HEK293 (cell line): ENCODE measurements at regions not wholly inside any gene's neighbourhood (a gene's known extent, or its start where the extent isn't known, plus 50 kb on each side); places are given as distances from the start of the nearest gene placed in this dataset.

Source experiments
- CTCF ChIA-PET: fragments of 350-600 bp; formaldehyde crosslinking; extraction: SDS; loops from one replicate; lab custom pipeline; 2021; ENCODE audit warnings: antibody characterized with exemption; lab: Yijun Ruan, JAX
- POLR2A ChIA-PET: fragments of 300-600 bp; formaldehyde crosslinking; extraction: SDS; loops from one replicate; lab custom pipeline; 2020; ENCODE audit warnings: antibody characterized with exemption, inconsistent platforms; lab: Yijun Ruan, JAX
- H3K27ac ChIP-seq: fragments of 200-500 bp; sonication (Bioruptor generic); 2 replicates; pipeline ENCODE4 v1.5.1; 2014; ENCODE audit warnings: low read depth, low read length, control low read depth, inconsistent platforms; ENCODE audit errors: extremely low read depth
- H3K36me3 ChIP-seq, 2 experiments: fragments of 200-500 bp in 1 of 2; sonication (Bioruptor generic) in 1 of 2; 1 replicate in 1 of 2; 2 replicates in 1 of 2; pipeline ENCODE4 v1.5.1; 2014 to 2017; ENCODE audit warnings: inconsistent platforms in 2 of 2, low read length in 2 of 2; ENCODE audit not compliant: control insufficient read depth in 2 of 2, insufficient read depth in 1 of 2
- H3K4me1 ChIP-seq: fragments of 200-500 bp; sonication (Bioruptor generic); 2 replicates; pipeline ENCODE4 v1.5.1; 2014; ENCODE audit warnings: mild to moderate bottlenecking, low read length, inconsistent platforms; ENCODE audit not compliant: control insufficient read depth, insufficient read depth
- H3K4me3 ChIP-seq: 2 replicates; pipeline ENCODE4 v1.5.1; 2011; ENCODE audit warnings: low read depth, mild to moderate bottlenecking, control low read depth, low read length, moderate library complexity
- H3K9me3 ChIP-seq: fragments of 200-500 bp; sonication (Bioruptor generic); 2 replicates; pipeline ENCODE4 v1.5.1; 2014; ENCODE audit warnings: low read depth, low read length, inconsistent platforms; ENCODE audit not compliant: control insufficient read depth, insufficient read depth
- EGR2 ChIP-seq: fragments of 450-650 bp; formaldehyde crosslinking; IDR thresholded peaks from 2 replicates; pipeline ENCODE4 v1.5.1; 2016; ENCODE audit warnings: low read depth, missing biosample characterization, missing genetic modification characterization
- KLF9 ChIP-seq: fragments of 450-650 bp; formaldehyde crosslinking; IDR thresholded peaks from 2 replicates; pipeline ENCODE4 v1.5.1; 2016; ENCODE audit warnings: missing biosample characterization, missing genetic modification characterization, low read depth
- RBAK ChIP-seq: fragments of 450-650 bp; formaldehyde crosslinking; IDR thresholded peaks from 2 replicates; pipeline ENCODE4 v1.5.1; 2016; ENCODE audit warnings: missing biosample characterization, missing genetic modification characterization
- REPIN1 ChIP-seq: fragments of 450-650 bp; formaldehyde crosslinking; IDR thresholded peaks from 2 replicates; pipeline ENCODE4 v1.5.1; 2017; ENCODE audit warnings: missing biosample characterization, missing genetic modification characterization, low read depth
- REST ChIP-seq: fragments of 450-650 bp; formaldehyde crosslinking; IDR thresholded peaks from 2 replicates; pipeline ENCODE4 v1.5.1; 2016; ENCODE audit warnings: missing biosample characterization, missing genetic modification characterization
- SALL2 ChIP-seq: fragments of 450-650 bp; formaldehyde crosslinking; IDR thresholded peaks from 2 replicates; pipeline ENCODE4 v1.5.0; 2017; ENCODE audit warnings: missing biosample characterization, mild to moderate bottlenecking, missing genetic modification characterization, borderline replicate concordance
- WT1 ChIP-seq: fragments of 450-650 bp; formaldehyde crosslinking; IDR thresholded peaks from 2 replicates; pipeline ENCODE4 v1.5.1; 2016; ENCODE audit warnings: missing biosample characterization, missing genetic modification characterization
- ZBTB49 ChIP-seq: fragments of 450-650 bp; formaldehyde crosslinking; IDR thresholded peaks from 2 replicates; pipeline ENCODE4 v1.5.1; 2016; ENCODE audit warnings: missing biosample characterization, missing genetic modification characterization, low read depth
- ZNF114 ChIP-seq: fragments of 450-650 bp; formaldehyde crosslinking; IDR thresholded peaks from 2 replicates; pipeline ENCODE4 v1.5.0; 2017; ENCODE audit warnings: missing biosample characterization, missing genetic modification characterization
- ZNF24 ChIP-seq: fragments of 450-650 bp; formaldehyde crosslinking; IDR thresholded peaks from 2 replicates; pipeline ENCODE4 v1.5.1; 2016; ENCODE audit warnings: missing biosample characterization, missing genetic modification characterization
- ZNF280D ChIP-seq: fragments of 450-650 bp; formaldehyde crosslinking; IDR thresholded peaks from 2 replicates; pipeline ENCODE4 v1.5.1; 2016; ENCODE audit warnings: missing biosample characterization, missing genetic modification characterization
- ZNF341 ChIP-seq: fragments of 450-650 bp; formaldehyde crosslinking; IDR thresholded peaks from 2 replicates; pipeline ENCODE4; 2016; ENCODE audit warnings: low read depth, missing biosample characterization, missing genetic modification characterization
- ZNF362 ChIP-seq: fragments of 450-650 bp; formaldehyde crosslinking; IDR thresholded peaks from 2 replicates; pipeline ENCODE4 v1.5.1; 2016; ENCODE audit warnings: missing biosample characterization, missing genetic modification characterization
- ZNF501 ChIP-seq: fragments of 450-650 bp; formaldehyde crosslinking; IDR thresholded peaks from 2 replicates; pipeline ENCODE4 v1.5.1; 2016; ENCODE audit warnings: missing biosample characterization, missing genetic modification characterization
- ZNF549 ChIP-seq: fragments of 450-650 bp; IDR thresholded peaks from 2 replicates; pipeline ENCODE4 v1.5.1; 2018; ENCODE audit warnings: missing biosample characterization, missing genetic modification characterization, mild to moderate bottlenecking, inconsistent platforms, moderate library complexity
- ZNF555 ChIP-seq: fragments of 450-650 bp; formaldehyde crosslinking; conservative IDR thresholded peaks from 2 replicates; pipeline ENCODE4 v1.5.1; 2017; ENCODE audit warnings: missing biosample characterization, mild to moderate bottlenecking, missing genetic modification characterization, inconsistent platforms
- ZNF560 ChIP-seq: fragments of 450-650 bp; formaldehyde crosslinking; IDR thresholded peaks from 2 replicates; pipeline ENCODE4 v1.5.1; 2017; ENCODE audit warnings: missing biosample characterization, missing genetic modification characterization, borderline replicate concordance
- ZNF621 ChIP-seq: fragments of 450-650 bp; formaldehyde crosslinking; IDR thresholded peaks from 2 replicates; pipeline ENCODE4 v1.5.1; 2017; ENCODE audit warnings: missing biosample characterization, missing genetic modification characterization
- ZNF645 ChIP-seq: fragments of 450-650 bp; formaldehyde crosslinking; IDR thresholded peaks from 2 replicates; pipeline ENCODE4; 2016; ENCODE audit warnings: missing biosample characterization, missing genetic modification characterization
- ZNF792 ChIP-seq: fragments of 450-650 bp; formaldehyde crosslinking; IDR thresholded peaks from 2 replicates; pipeline ENCODE4 v1.5.1; 2016; ENCODE audit warnings: missing biosample characterization, missing genetic modification characterization
- ZSCAN30 ChIP-seq: fragments of 450-650 bp; IDR thresholded peaks from 2 replicates; pipeline ENCODE4 v1.5.1; 2018; ENCODE audit warnings: missing biosample characterization, mild to moderate bottlenecking, missing genetic modification characterization, moderate library complexity

- H3K9me3 ChIP-seq, result no peaks in the 10 kb centered on the region
- POLR2A ChIA-PET, result no interaction called here
- CTCF ChIA-PET, result no interaction called here
- no peaks in the 10 kb centered on the region for H3K36me3 ChIP-seq
- H3K27ac ChIP-seq, result no peak overlapping the region
- H3K4me1 ChIP-seq, result no peaks in the 10 kb centered on the region
- no peak overlapping the region for H3K4me3 ChIP-seq
- no peak for TF ChIP-seq WT1 (tag by site-specific recombination)
- no peak for TF ChIP-seq ZNF549 (tag by site-specific recombination)
- no peak for TF ChIP-seq ZNF501 (tag by site-specific recombination)
- no peak for TF ChIP-seq ZBTB49 (tag by site-specific recombination)
- TF ChIP-seq EGR2 (tag by site-specific recombination), result no peak
- no peak for TF ChIP-seq RBAK
- no peak for TF ChIP-seq REPIN1 (tag by site-specific recombination)
- TF ChIP-seq KLF9 (tag by site-specific recombination), result no peak
- TF ChIP-seq ZNF24, result no peak
- TF ChIP-seq ZNF792 (tag by site-specific recombination), result no peak
- no peak for TF ChIP-seq ZNF560 (tag by site-specific recombination)
- no peak for TF ChIP-seq ZNF114 (tag by site-specific recombination)
- no peak for TF ChIP-seq ZNF362 (tag by site-specific recombination)
- TF ChIP-seq ZNF645, result no peak
Measured at GRCh38 chr4:111666826-111667360, 478.4 kb upstream of the FAM241A start.

- ChIA-PET POLR2A (no interaction called here), CTCF (interaction anchor here (1.3 kb wide), 1 partner anchor 30 kb away, joined by 3 read pairs; no protein-coding TSS in a partner anchor)
Measured at GRCh38 chr4:111671756-111672155, 473.5 kb upstream of the FAM241A start.

More at GRCh38 chr4:111671756-111672155, 473.5 kb upstream of the FAM241A start:
- Histone ChIP-seq H3K4me3 (no peak overlapping the region), H3K9me3 (no peaks in the 10 kb centered on the region), H3K27ac (no peak overlapping the region), H3K36me3 (no peaks in the 10 kb centered on the region), H3K4me1 (no peaks in the 10 kb centered on the region)
- TF ChIP-seq ZNF555 (tag by site-specific recombination), result no peak
- TF ChIP-seq ZNF280D (tag by site-specific recombination), result no peak
- TF ChIP-seq SALL2 (tag by site-specific recombination), result no peak
- no peak for TF ChIP-seq ZNF621 (tag by site-specific recombination)
- no peak for TF ChIP-seq ZSCAN30
- TF ChIP-seq ZNF341 (tag by site-specific recombination), result no peak
- TF ChIP-seq REST, result no peak
